ENCODE measurements at regions not wholly inside any gene's neighbourhood (a gene's known extent, or its start where the extent isn't known, plus 50 kb on each side); places are given as distances from the start of the nearest gene placed in this dataset.
A peak's percentile ranks its signal among the peaks of the same experiment; 100 is the strongest.

DNA sequence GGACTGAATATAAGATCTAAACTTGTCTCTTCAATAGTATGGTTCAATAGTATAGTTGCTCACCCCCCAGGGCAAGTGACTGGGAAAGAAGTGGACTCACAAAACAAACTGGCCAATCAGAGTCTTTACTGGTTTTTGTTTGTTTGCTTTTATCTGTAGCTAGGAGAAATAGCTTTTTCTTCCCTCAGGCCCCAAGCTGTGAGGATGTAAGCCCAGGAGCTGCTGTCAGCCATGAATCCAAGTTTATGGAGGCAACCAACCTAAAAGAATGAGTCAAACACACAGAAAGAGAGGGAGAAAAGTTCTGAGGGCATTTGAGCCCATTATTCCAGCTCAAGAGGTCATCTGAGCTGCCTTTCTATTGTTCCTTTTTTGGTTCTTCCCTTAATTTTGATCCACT is 375.3 kb downstream of the BCAT1 start:
- Mint-ChIP-seq H3K9me3 (ENCODE audit: unreplicated experiment) (no peaks in the 10 kb centered on the region), H3K4me1 (ENCODE audit: low read depth, unreplicated experiment) (no peaks in the 10 kb centered on the region), H3K27me3 (ENCODE audit: low read depth, unreplicated experiment) (peaks cover 14% of the 10 kb centered on the region), H3K36me3 (ENCODE audit: low read depth, unreplicated experiment) (no peaks in the 10 kb centered on the region), H3K4me3 (ENCODE audit: unreplicated experiment) (no peak overlapping the region), H3K27ac (ENCODE audit: unreplicated experiment) (no peak overlapping the region)
- TF ChIP-seq EZH2 (IDR thresholded peaks at IDR 0.05; ENCODE audit: insufficient read depth, low read length) (no peak), CTCF (IDR thresholded peaks at IDR 0.05; ENCODE audit: insufficient read depth, low read depth, low read length) (no peak)
- no peak overlapping the region for H3K4me2 ChIP-seq (ENCODE audit: low read length)
- no peak overlapping the region for H3K4me3 ChIP-seq (ENCODE audit: insufficient read depth, low read depth, low read length)
- no peak overlapping the region for H3K9ac ChIP-seq (ENCODE audit: low read length)
- no peaks in the 10 kb centered on the region for H3K9me3 ChIP-seq (ENCODE audit: insufficient read depth, low read depth, low read length)
- no peak overlapping the region for H2AFZ ChIP-seq (ENCODE audit: low read depth, low read length)
- FAIRE-seq (no peak), DNase-seq (ENCODE audit: low read depth) (no peak)
- no peaks in the 10 kb centered on the region for H4K20me1 ChIP-seq (ENCODE audit: insufficient read depth, low read length)
- no peaks in the 10 kb centered on the region for H3K27me3 ChIP-seq (ENCODE audit: insufficient read depth, low read length)
- no peak overlapping the region for H3K27ac ChIP-seq (ENCODE audit: low read depth, low read length)
- no peaks in the 10 kb centered on the region for H3K79me2 ChIP-seq (ENCODE audit: insufficient read depth, low read length)
- no peaks in the 10 kb centered on the region for H3K36me3 ChIP-seq (ENCODE audit: insufficient read depth, low read length)
- no peaks in the 10 kb centered on the region for H3K4me1 ChIP-seq (ENCODE audit: insufficient read depth, low read length)

GRCh38 chr12:24565300-24565699 is 383.6 kb downstream of the BCAT1 start:
- Histone ChIP-seq H3K27me3 (ENCODE audit: insufficient read depth, low read length) (no peaks in the 10 kb centered on the region), H3K9me3 (ENCODE audit: insufficient read depth, low read depth, low read length) (no peaks in the 10 kb centered on the region), H3K4me2 (ENCODE audit: low read length) (no peak overlapping the region), H4K20me1 (ENCODE audit: insufficient read depth, low read length) (no peaks in the 10 kb centered on the region), H3K79me2 (ENCODE audit: insufficient read depth, low read length) (no peaks in the 10 kb centered on the region), H3K4me3 (ENCODE audit: insufficient read depth, low read depth, low read length) (no peak overlapping the region), H2AFZ (ENCODE audit: low read depth, low read length) (no peak overlapping the region), H3K9ac (ENCODE audit: low read length) (no peak overlapping the region), H3K36me3 (ENCODE audit: insufficient read depth, low read length) (no peaks in the 10 kb centered on the region), H3K4me1 (ENCODE audit: insufficient read depth, low read length) (peaks cover 10% of the 10 kb centered on the region), H3K27ac (ENCODE audit: low read depth, low read length) (no peak overlapping the region)
- no peak for TF ChIP-seq CTCF (IDR thresholded peaks at IDR 0.05; ENCODE audit: insufficient read depth, low read depth, low read length)
- TF ChIP-seq EZH2 (IDR thresholded peaks at IDR 0.05; ENCODE audit: insufficient read depth, low read length): no peak
- DNase-seq (ENCODE audit: low read depth) (no peak), FAIRE-seq (no peak)
- H3K27me3 Mint-ChIP-seq (ENCODE audit: low read depth, unreplicated experiment): peaks cover 13% of the 10 kb centered on the region
- no peaks in the 10 kb centered on the region for H3K9me3 Mint-ChIP-seq (ENCODE audit: unreplicated experiment)
- no peak overlapping the region for H3K27ac Mint-ChIP-seq (ENCODE audit: unreplicated experiment)
- H3K4me1 Mint-ChIP-seq (ENCODE audit: low read depth, unreplicated experiment): no peaks in the 10 kb centered on the region
- no peak overlapping the region for H3K4me3 Mint-ChIP-seq (ENCODE audit: unreplicated experiment)
- H3K36me3 Mint-ChIP-seq (ENCODE audit: low read depth, unreplicated experiment): no peaks in the 10 kb centered on the region

DNA sequence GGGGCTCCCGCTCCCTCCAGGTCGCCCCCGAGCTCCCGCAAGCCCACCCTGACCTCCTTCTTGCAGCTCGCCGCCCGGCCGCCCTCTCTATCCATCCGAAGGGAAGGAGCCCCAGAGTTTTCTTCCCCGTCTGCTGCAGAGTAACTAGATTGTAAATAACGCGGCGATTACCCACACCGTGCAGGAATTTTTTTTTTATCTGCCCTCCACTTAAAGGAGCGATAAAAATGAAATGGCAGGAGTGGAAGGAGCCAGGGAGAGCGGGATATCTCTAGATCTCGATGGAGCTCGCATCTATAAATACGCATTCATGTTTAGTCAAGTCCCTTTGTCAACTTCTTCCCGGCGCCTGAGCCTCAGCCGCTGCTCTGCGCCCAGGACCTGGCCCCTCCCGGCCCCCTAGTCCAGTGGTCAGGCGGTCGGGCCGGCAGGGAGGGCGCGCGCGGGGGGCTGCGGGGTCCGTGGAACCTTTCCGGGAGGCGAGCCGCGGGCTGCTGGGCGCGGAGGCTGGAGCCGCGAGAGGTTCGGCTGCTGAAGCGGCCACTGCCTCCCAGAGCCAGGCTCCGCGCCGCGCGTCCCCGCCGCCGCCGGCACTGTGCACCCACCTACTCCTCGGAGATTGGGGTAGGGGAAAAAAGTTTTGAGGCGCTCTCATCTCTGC is 386.0 kb downstream of the BCAT1 start:
- TF ChIP-seq CTCF (IDR thresholded peaks at IDR 0.05; ENCODE audit: insufficient read depth, low read depth, low read length) (no peak), EZH2 (IDR thresholded peaks at IDR 0.05; ENCODE audit: insufficient read depth, low read length) (no peak)
- Mint-ChIP-seq H3K4me3 (ENCODE audit: unreplicated experiment) (peak overlapping the region; percentile 92), H3K36me3 (ENCODE audit: low read depth, unreplicated experiment) (no peaks in the 10 kb centered on the region), H3K27me3 (ENCODE audit: low read depth, unreplicated experiment) (peaks cover 13% of the 10 kb centered on the region), H3K9me3 (ENCODE audit: unreplicated experiment) (no peaks in the 10 kb centered on the region), H3K4me1 (ENCODE audit: low read depth, unreplicated experiment) (peaks cover 1% of the 10 kb centered on the region), H3K27ac (ENCODE audit: unreplicated experiment) (no peak overlapping the region)
- no peaks in the 10 kb centered on the region for H3K79me2 ChIP-seq (ENCODE audit: insufficient read depth, low read length)
- H3K9ac ChIP-seq (ENCODE audit: low read length): peak overlapping the region; percentile 73
- peak; percentile 45 for DNase-seq (ENCODE audit: low read depth)
- H3K36me3 ChIP-seq (ENCODE audit: insufficient read depth, low read length): no peaks in the 10 kb centered on the region
- peak overlapping the region; percentile 82 for H3K4me3 ChIP-seq (ENCODE audit: insufficient read depth, low read depth, low read length)
- H2AFZ ChIP-seq (ENCODE audit: low read depth, low read length): peak overlapping the region; percentile 87
- H3K9me3 ChIP-seq (ENCODE audit: insufficient read depth, low read depth, low read length): no peaks in the 10 kb centered on the region
- no peaks in the 10 kb centered on the region for H4K20me1 ChIP-seq (ENCODE audit: insufficient read depth, low read length)
- H3K27me3 ChIP-seq (ENCODE audit: insufficient read depth, low read length): no peaks in the 10 kb centered on the region
- H3K4me1 ChIP-seq (ENCODE audit: insufficient read depth, low read length): peaks cover 10% of the 10 kb centered on the region
- H3K27ac ChIP-seq (ENCODE audit: low read depth, low read length): no peak overlapping the region
- FAIRE-seq: no peak
- peak overlapping the region; percentile 95 for H3K4me2 ChIP-seq (ENCODE audit: low read length)
